GM23248 (cell line): ENCODE measurements at regions not wholly inside any gene's neighbourhood (a gene's known extent, or its start where the extent isn't known, plus 50 kb on each side); places are given as distances from the start of the nearest gene placed in this dataset.

Experiments
- DNase-seq: peaks from one replicate; pipeline ENCODE4 v3.0.0-alpha.2; 2015
- H2AFZ ChIP-seq: fragments of 200-600 bp; sonication (generic); 2 replicates; pipeline ENCODE4 v1.6.1; 2016; ENCODE audit warnings: antibody characterized with exemption
- H3F3A ChIP-seq: fragments of 200-600 bp; sonication (generic); 2 replicates; pipeline ENCODE4 v1.6.1; 2016; ENCODE audit warnings: mild to moderate bottlenecking, antibody characterized with exemption, mixed run types; ENCODE audit not compliant: insufficient read depth
- H3K27ac ChIP-seq: fragments of 200-600 bp; sonication (generic); 2 replicates; pipeline ENCODE4 v1.5.1; 2016; ENCODE audit warnings: mild to moderate bottlenecking
- H3K27me3 ChIP-seq: fragments of 200-600 bp; sonication (generic); replicated peaks from 2 replicates; pipeline ENCODE4 v1.6.1; 2016; ENCODE audit warnings: mild to moderate bottlenecking; ENCODE audit not compliant: insufficient read depth
- H3K36me3 ChIP-seq: fragments of 200-600 bp; sonication (generic); 2 replicates; pipeline ENCODE4 v1.6.1; 2016; ENCODE audit warnings: low read depth, mild to moderate bottlenecking
- H3K4me1 ChIP-seq: fragments of 200-600 bp; sonication (generic); 2 replicates; pipeline ENCODE4 v1.6.1; 2016; ENCODE audit warnings: mild to moderate bottlenecking; ENCODE audit not compliant: insufficient read depth
- H3K4me2 ChIP-seq: fragments of 200-600 bp; sonication (generic); one replicate; pipeline ENCODE4 v1.6.1; 2016; ENCODE audit warnings: mild to moderate bottlenecking; ENCODE audit not compliant: unreplicated experiment
- H3K4me3 ChIP-seq: fragments of 200-600 bp; sonication (generic); 2 replicates; pipeline ENCODE4 v1.5.1; 2016; ENCODE audit warnings: mild to moderate bottlenecking
- H3K79me2 ChIP-seq: fragments of 200-600 bp; sonication (generic); 2 replicates; pipeline ENCODE4 v1.6.1; 2016; ENCODE audit warnings: mild to moderate bottlenecking; ENCODE audit not compliant: insufficient read depth
- H3K9ac ChIP-seq: fragments of 200-600 bp; sonication (generic); 2 replicates; pipeline ENCODE4 v1.6.1; 2016; ENCODE audit warnings: mild to moderate bottlenecking
- H3K9me2 ChIP-seq: fragments of 200-600 bp; sonication (generic); 2 replicates; pipeline ENCODE4 v1.6.1; 2016; ENCODE audit warnings: mixed run types, mild to moderate bottlenecking, moderate library complexity; ENCODE audit not compliant: insufficient read depth
- H3K9me3 ChIP-seq: fragments of 200-600 bp; sonication (generic); one replicate; pipeline ENCODE4 v1.6.1; 2017; ENCODE audit warnings: low read depth
- H4K20me1 ChIP-seq: fragments of 200-600 bp; sonication (generic); 2 replicates; pipeline ENCODE4 v1.6.0; 2016; ENCODE audit not compliant: insufficient read depth
- EZH2 ChIP-seq: fragments of 200-600 bp; sonication (generic); IDR thresholded peaks from 2 replicates; pipeline ENCODE4 v1.6.1; 2018; ENCODE audit warnings: antibody characterized with exemption, mild to moderate bottlenecking; ENCODE audit not compliant: insufficient read depth, poor library complexity, severe bottlenecking
- EZH2phosphoT487 ChIP-seq: fragments of 200-600 bp; sonication (generic); IDR thresholded peaks from 2 replicates; pipeline ENCODE4 v1.6.1; 2018; ENCODE audit warnings: antibody characterized with exemption, moderate library complexity, mild to moderate bottlenecking, low read depth; ENCODE audit not compliant: insufficient read depth
- WGBS, 2 experiments: methylation state at CpG; one replicate each; pipeline ENCODE4 v1.1.6; 2015 to 2017; ENCODE audit warnings: low lambda C conversion rate in 2 of 2, low coverage in 1 of 2; ENCODE audit errors: missing lambda C conversion rate in 2 of 2; 5-methylcytosine and 5-hydroxymethylcytosine counted together
- in situ Hi-C: fragments of 300-500 bp; cut with MboI; formaldehyde crosslinking; loops from 2 replicates; pipeline ENCODE4 v1.15.0; 2020

DNA sequence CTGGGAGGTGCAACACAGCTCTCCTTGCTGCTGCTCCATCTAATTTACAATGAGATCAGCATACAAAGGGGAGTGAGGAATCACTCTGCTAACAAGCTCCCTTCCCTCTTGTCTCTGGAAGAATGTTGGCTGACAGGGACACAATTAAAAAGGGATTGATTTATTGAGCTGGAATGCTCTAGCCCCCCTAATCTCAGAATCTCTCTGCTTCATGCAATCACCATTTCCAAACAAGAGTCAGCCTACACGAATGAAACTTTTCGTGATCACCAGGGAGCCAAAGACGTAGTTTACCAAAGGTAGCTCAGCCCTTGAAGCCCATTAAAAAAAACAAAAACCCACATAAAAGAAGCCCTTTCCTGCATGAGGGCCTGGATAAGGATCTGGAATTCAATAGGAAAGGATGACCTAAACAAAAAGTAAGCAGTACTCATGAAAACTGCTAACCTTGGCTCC is 223.8 kb downstream of the C12orf75 start:
- no peak for DNase-seq
- Histone ChIP-seq H3K27me3 (no peaks in the 10 kb centered on the region), H3K9ac (no peak overlapping the region), H2AFZ (no peak overlapping the region), H3K4me1 (no peaks in the 10 kb centered on the region), H3K9me2 (no peaks in the 10 kb centered on the region), H3K79me2 (no peaks in the 10 kb centered on the region), H3K27ac (no peak overlapping the region), H3K4me3 (no peak overlapping the region), H3F3A (no peaks in the 10 kb centered on the region), H4K20me1 (no peaks in the 10 kb centered on the region), H3K4me2 (no peak overlapping the region), H3K9me3 (no peaks in the 10 kb centered on the region), H3K36me3 (no peaks in the 10 kb centered on the region)
- TF ChIP-seq EZH2phosphoT487 (no peak), EZH2 (no peak)
- in situ Hi-C loops, result no loop called here
- 75 to 77% methylated on average over 3 of the region's 3 CpGs for WGBS, 2 experiments

GRCh38 chr12:105554856-105555255 is 224.4 kb downstream of the C12orf75 start:
- Histone ChIP-seq H3K4me1 (no peaks in the 10 kb centered on the region), H3K27ac (no peak overlapping the region), H3K4me3 (no peak overlapping the region), H4K20me1 (no peaks in the 10 kb centered on the region), H3K36me3 (no peaks in the 10 kb centered on the region), H3K4me2 (no peak overlapping the region), H3K9ac (no peak overlapping the region), H3K27me3 (no peaks in the 10 kb centered on the region), H3K9me3 (no peaks in the 10 kb centered on the region), H2AFZ (no peak overlapping the region), H3F3A (no peaks in the 10 kb centered on the region), H3K9me2 (no peaks in the 10 kb centered on the region), H3K79me2 (no peaks in the 10 kb centered on the region)
- in situ Hi-C loops, result no loop called here
- 88 to 89% methylated on average over 8 of the region's 8 CpGs for WGBS, 2 experiments
- TF ChIP-seq EZH2, result no peak
- no peak for TF ChIP-seq EZH2phosphoT487
- no peak for DNase-seq

- no peak overlapping the region for H2AFZ ChIP-seq
- WGBS, 2 experiments, result 66 to 67% methylated on average over 10 of the region's 10 CpGs
- H3K9me3 ChIP-seq, result no peaks in the 10 kb centered on the region
- H3K79me2 ChIP-seq, result no peaks in the 10 kb centered on the region
- H3K36me3 ChIP-seq, result no peaks in the 10 kb centered on the region
- no peaks in the 10 kb centered on the region for H3F3A ChIP-seq
- no peak overlapping the region for H3K27ac ChIP-seq
- no peak overlapping the region for H3K4me3 ChIP-seq
- no peak overlapping the region for H3K4me2 ChIP-seq
- H3K9ac ChIP-seq, result no peak overlapping the region
- no peaks in the 10 kb centered on the region for H4K20me1 ChIP-seq
- in situ Hi-C loops, result no loop called here
- TF ChIP-seq EZH2 (no peak), EZH2phosphoT487 (no peak)
- no peaks in the 10 kb centered on the region for H3K9me2 ChIP-seq
- H3K27me3 ChIP-seq, result no peaks in the 10 kb centered on the region
- H3K4me1 ChIP-seq, result no peaks in the 10 kb centered on the region
- no peak for DNase-seq
Observed at GRCh38 chr12:105555556-105556295, 225.2 kb downstream of the C12orf75 start.

GRCh38 chr12:105559310-105559709 is 228.8 kb downstream of the C12orf75 start:
- in situ Hi-C loops, result no loop called here
- 93 to 98% methylated on average over 6 of the region's 6 CpGs for WGBS, 2 experiments
- no peaks in the 10 kb centered on the region for H3K79me2 ChIP-seq

More at GRCh38 chr12:105559310-105559709, 228.8 kb downstream of the C12orf75 start:
- H3K9ac ChIP-seq, result no peak overlapping the region
- no peaks in the 10 kb centered on the region for H3K27me3 ChIP-seq
- no peak for TF ChIP-seq EZH2
- TF ChIP-seq EZH2phosphoT487, result no peak
- no peak for DNase-seq
- no peaks in the 10 kb centered on the region for H3K9me2 ChIP-seq
- no peaks in the 10 kb centered on the region for H3K36me3 ChIP-seq
- no peak overlapping the region for H3K4me3 ChIP-seq
- peaks cover 13% of the 10 kb centered on the region for H3F3A ChIP-seq
- H4K20me1 ChIP-seq, result no peaks in the 10 kb centered on the region
- H3K27ac ChIP-seq, result no peak overlapping the region
- no peaks in the 10 kb centered on the region for H3K9me3 ChIP-seq
- no peak overlapping the region for H3K4me2 ChIP-seq
- no peak overlapping the region for H2AFZ ChIP-seq
- H3K4me1 ChIP-seq, result peaks cover 24% of the 10 kb centered on the region
